Calu3 (cell line): ENCODE measurements at regions not wholly inside any gene's neighbourhood (a gene's known extent, or its start where the extent isn't known, plus 50 kb on each side); places are given as distances from the start of the nearest gene placed in this dataset.

Source experiments
- BruUV-seq: library from RNA; stranded (reverse); fragments of 400-500 nt; replicated peaks from 2 replicates; lab custom pipeline; 2021; lab: Mats Ljungman, UMichigan
- CTCF ChIA-PET: fragments of 300-600 bp; sonication (Branson Sonifier 250); formaldehyde crosslinking; loops from one replicate; lab custom pipeline; 2022; ENCODE audit warnings: antibody characterized with exemption; lab: Charles Lee
- DNase-seq: peaks from one replicate; pipeline ENCODE4 v3.0.0; 2022
- H3K27ac Mint-ChIP-seq: one replicate; pipeline ENCODE4 v1.8.0; 2022; ENCODE audit warnings: mixed read lengths; ENCODE audit not compliant: unreplicated experiment
- H3K27me3 Mint-ChIP-seq: one replicate; pipeline ENCODE4 v1.8.0; 2022; ENCODE audit warnings: mixed read lengths; ENCODE audit not compliant: unreplicated experiment
- H3K36me3 Mint-ChIP-seq: one replicate; pipeline ENCODE4 v1.8.0; 2022; ENCODE audit warnings: mild to moderate bottlenecking, moderate library complexity, mixed read lengths; ENCODE audit not compliant: insufficient read depth, unreplicated experiment
- H3K4me1 Mint-ChIP-seq: one replicate; pipeline ENCODE4 v1.8.0; 2022; ENCODE audit warnings: mild to moderate bottlenecking, low read depth, mixed read lengths; ENCODE audit not compliant: unreplicated experiment
- H3K4me3 Mint-ChIP-seq: one replicate; pipeline ENCODE4 v1.8.0; 2022; ENCODE audit warnings: mild to moderate bottlenecking, low read depth, moderate library complexity, mixed read lengths; ENCODE audit not compliant: unreplicated experiment
- H3K9me3 Mint-ChIP-seq: one replicate; pipeline ENCODE4 v1.8.0; 2022; ENCODE audit warnings: low read depth, mixed read lengths; ENCODE audit not compliant: unreplicated experiment
- intact Hi-C: fragments of 100-400 bp; cut with micrococcal nuclease; formaldehyde crosslinking; loops from one replicate; pipeline ENCODE4 v1.10.0; 2022; ENCODE audit not compliant: unreplicated experiment
- TF ChIP-seq, protein P1 (sequence below): fragments of 200-600 bp; IDR thresholded peaks from one replicate; pipeline ENCODE4 v1.8.0; 2022; ENCODE audit warnings: antibody characterized with exemption; ENCODE audit not compliant: unreplicated experiment

DNA sequence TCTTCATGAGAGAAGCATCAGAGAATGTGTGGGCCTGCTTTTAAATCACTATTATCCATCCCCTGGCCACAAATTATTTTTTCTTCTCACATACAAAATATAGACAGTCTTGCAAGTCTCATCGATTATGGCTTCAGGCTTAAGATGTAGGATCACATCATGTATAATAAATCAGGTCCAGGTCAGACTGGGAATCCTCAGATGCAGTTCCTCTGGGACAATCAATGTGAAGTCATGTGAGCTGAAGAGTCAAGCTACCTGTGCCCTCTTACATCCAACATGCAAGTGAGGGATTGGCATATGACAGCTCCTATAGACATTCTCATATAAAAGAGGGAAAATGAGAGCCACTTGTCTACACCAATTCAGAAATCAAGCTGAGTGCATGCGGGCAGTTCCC lies 631.8 kb downstream of the PTPRU start:
- no TSS peak for BruUV-seq
- intact Hi-C loops = no loop called here
- no peak overlapping the region for H3K27ac Mint-ChIP-seq
- no peak for DNase-seq
- CTCF ChIA-PET = interaction anchor here (0.6 kb wide), 1 partner anchor 1205 kb away, joined by 5 read pairs; no protein-coding TSS in a partner anchor
- H3K36me3 Mint-ChIP-seq = no peaks in the 10 kb centered on the region
- H3K4me1 Mint-ChIP-seq = no peaks in the 10 kb centered on the region
- TF ChIP-seq, protein P1, sequence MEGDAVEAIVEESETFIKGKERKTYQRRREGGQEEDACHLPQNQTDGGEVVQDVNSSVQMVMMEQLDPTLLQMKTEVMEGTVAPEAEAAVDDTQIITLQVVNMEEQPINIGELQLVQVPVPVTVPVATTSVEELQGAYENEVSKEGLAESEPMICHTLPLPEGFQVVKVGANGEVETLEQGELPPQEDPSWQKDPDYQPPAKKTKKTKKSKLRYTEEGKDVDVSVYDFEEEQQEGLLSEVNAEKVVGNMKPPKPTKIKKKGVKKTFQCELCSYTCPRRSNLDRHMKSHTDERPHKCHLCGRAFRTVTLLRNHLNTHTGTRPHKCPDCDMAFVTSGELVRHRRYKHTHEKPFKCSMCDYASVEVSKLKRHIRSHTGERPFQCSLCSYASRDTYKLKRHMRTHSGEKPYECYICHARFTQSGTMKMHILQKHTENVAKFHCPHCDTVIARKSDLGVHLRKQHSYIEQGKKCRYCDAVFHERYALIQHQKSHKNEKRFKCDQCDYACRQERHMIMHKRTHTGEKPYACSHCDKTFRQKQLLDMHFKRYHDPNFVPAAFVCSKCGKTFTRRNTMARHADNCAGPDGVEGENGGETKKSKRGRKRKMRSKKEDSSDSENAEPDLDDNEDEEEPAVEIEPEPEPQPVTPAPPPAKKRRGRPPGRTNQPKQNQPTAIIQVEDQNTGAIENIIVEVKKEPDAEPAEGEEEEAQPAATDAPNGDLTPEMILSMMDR = no peak
- peaks cover 63% of the 10 kb centered on the region for H3K27me3 Mint-ChIP-seq
- H3K4me3 Mint-ChIP-seq = no peak overlapping the region
- H3K9me3 Mint-ChIP-seq = peaks cover 4% of the 10 kb centered on the region

DNA sequence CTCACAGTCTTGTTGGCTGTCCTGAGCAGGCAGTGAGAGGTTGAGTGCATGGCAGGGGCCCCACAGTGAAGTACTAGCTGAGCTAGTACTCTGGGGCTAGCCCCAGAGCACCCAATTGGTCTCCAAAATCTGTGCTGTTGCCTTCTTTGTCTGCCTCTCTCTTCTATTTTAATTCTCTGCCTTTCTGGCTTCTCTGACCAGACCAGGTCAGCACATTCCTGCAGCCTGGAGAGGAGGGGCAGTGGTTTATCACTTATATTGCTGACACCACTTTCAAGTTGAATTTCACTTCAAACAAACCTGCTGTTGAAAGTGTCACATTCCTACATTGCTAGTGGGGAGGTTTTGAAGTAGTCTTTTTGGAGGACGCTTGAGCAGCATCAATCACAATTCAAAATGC lies 628.7 kb downstream of the PTPRU start:
- Mint-ChIP-seq H3K9me3 (peaks cover 10% of the 10 kb centered on the region), H3K27me3 (peaks cover 64% of the 10 kb centered on the region), H3K4me1 (no peaks in the 10 kb centered on the region), H3K27ac (no peak overlapping the region), H3K4me3 (no peak overlapping the region), H3K36me3 (no peaks in the 10 kb centered on the region)
- DNase-seq = no peak
- CTCF ChIA-PET = no interaction called here
- TF ChIP-seq, protein P1 = no peak
- intact Hi-C loops = no loop called here
- no TSS peak for BruUV-seq

DNA sequence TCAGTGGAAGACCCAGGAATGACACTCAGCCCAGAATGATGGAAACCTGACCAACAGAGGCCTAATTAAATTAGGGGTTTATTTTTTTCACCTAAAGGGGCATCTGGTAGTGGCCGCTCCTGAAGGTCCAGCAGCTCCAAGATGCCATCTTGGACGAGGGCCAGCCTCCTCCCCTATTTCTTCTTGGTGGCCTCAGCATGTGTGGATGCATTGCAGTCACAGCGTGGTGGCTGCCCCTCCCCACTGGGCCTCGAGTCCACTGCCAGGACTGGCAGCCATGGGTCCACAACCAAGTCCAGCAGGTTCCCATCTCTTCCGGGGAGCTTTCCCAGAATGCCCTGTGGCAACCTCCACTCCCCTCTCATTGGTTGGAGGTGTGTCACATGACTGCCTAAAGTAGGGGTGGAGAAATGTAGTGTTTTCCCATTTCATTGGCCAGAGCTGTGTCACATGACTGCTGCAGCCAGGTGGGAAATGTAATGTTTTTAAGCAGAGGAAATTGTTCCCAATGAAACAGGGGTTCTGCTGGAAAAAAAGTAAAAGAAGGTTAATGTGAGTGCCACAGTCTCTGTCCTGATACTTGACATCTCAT lies 628.2 kb downstream of the PTPRU start:
- Mint-ChIP-seq H3K27ac (no peak overlapping the region), H3K4me3 (no peak overlapping the region), H3K9me3 (peaks cover 6% of the 10 kb centered on the region), H3K36me3 (no peaks in the 10 kb centered on the region), H3K4me1 (no peaks in the 10 kb centered on the region), H3K27me3 (peaks cover 62% of the 10 kb centered on the region)
- intact Hi-C loops = no loop called here
- BruUV-seq = no TSS peak
- CTCF ChIA-PET = no interaction called here
- TF ChIP-seq, protein P1 = no peak
- DNase-seq = no peak

DNA sequence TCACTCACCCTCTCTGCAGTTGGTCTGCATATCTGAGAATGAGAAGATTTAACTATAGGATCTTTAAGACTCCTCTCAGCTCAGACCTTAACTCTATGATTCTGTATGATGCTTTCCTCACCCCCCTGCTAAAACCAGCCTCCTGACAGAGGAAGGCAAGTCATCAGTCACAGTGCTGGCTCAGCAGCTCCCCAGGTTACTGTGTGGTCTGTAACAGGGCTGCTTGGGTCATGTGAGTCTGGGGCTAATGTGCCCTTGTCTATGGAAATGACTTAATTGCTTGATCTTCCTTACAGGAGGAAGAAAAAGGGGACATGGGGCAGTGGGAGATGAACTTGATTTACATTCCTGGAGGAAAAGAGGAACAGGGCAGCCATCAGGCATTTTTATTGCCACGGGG lies 625.6 kb downstream of the PTPRU start:
- CTCF ChIA-PET = no interaction called here
- no peak for DNase-seq
- Mint-ChIP-seq H3K4me3 (no peak overlapping the region), H3K4me1 (no peaks in the 10 kb centered on the region), H3K27me3 (peaks cover 63% of the 10 kb centered on the region), H3K9me3 (peaks cover 6% of the 10 kb centered on the region), H3K36me3 (no peaks in the 10 kb centered on the region), H3K27ac (no peak overlapping the region)
- no TSS peak for BruUV-seq
- intact Hi-C loops = no loop called here
- TF ChIP-seq, protein P1 = no peak
